T-helper 1 cell treated with Interleukin-12 subunit alpha and Interleukin-12 subunit beta and Interleukin-4 antibody, amounts not matched to agents 30 μg/mL and 1 μg/mL, for 36 hours (primary cell): ENCODE measurements at regions not wholly inside any gene's neighbourhood (a gene's known extent, or its start where the extent isn't known, plus 50 kb on each side); places are given as distances from the start of the nearest gene placed in this dataset.
"Not testable (repeated sequence)": the region's sequence is repeated elsewhere in the genome, so short reads cannot be mapped to it uniquely, and the experiment has no call there.

Experiments
- H3K27ac Mint-ChIP-seq: one replicate; pipeline ENCODE4 v1.8.0; 2021; ENCODE audit warnings: mild to moderate bottlenecking, mixed read lengths
- H3K27me3 Mint-ChIP-seq: one replicate; pipeline ENCODE4 v1.8.0; 2021; ENCODE audit warnings: low read depth, mixed read lengths
- H3K36me3 Mint-ChIP-seq: one replicate; pipeline ENCODE4 v1.8.0; 2021; ENCODE audit warnings: low read depth, mixed read lengths
- H3K4me1 Mint-ChIP-seq: one replicate; pipeline ENCODE4 v1.8.0; 2021; ENCODE audit warnings: low read depth, mixed read lengths
- H3K4me3 Mint-ChIP-seq: one replicate; pipeline ENCODE4 v1.8.0; 2021; ENCODE audit warnings: mild to moderate bottlenecking, moderate library complexity, mixed read lengths
- H3K9me3 Mint-ChIP-seq: one replicate; pipeline ENCODE4 v1.8.0; 2021; ENCODE audit warnings: mixed read lengths

DNA sequence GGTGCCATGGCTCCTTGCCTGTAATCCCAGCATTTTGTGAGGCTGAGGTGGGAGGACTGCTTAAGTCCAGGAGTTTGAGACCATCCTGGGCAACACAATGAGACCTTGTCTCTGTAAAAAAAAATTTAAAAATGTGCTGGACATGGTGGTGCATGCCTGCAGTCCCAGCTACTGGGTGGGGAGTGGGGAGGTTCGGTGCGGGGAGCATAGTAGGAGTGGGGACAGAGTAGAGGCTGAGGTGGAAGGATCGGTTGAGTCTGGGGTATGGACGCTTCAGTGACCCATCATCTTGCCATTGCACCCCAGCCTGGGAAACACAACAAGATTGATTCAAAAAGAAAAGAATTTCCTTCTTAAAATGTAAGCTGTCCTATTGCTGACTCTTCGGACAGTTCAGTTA, 1490.0 kb upstream of the GBE1 start:
- Mint-ChIP-seq H3K4me1 (no peaks in the 10 kb centered on the region), H3K27me3 (no peaks in the 10 kb centered on the region), H3K36me3 (no peaks in the 10 kb centered on the region), H3K9me3 (peaks cover 21% of the 10 kb centered on the region), H3K4me3 (no peak overlapping the region), H3K27ac (no peak overlapping the region)

- Mint-ChIP-seq H3K36me3 (no peaks in the 10 kb centered on the region), H3K4me3 (no peak overlapping the region), H3K27ac (no peak overlapping the region), H3K9me3 (peaks cover 27% of the 10 kb centered on the region), H3K4me1 (no peaks in the 10 kb centered on the region), H3K27me3 (no peaks in the 10 kb centered on the region)
Measured at GRCh38 chr3:83250613-83251012, 1489.2 kb upstream of the GBE1 start.

- H3K4me1 Mint-ChIP-seq = no peaks in the 10 kb centered on the region
- peaks cover 38% of the 10 kb centered on the region for H3K9me3 Mint-ChIP-seq
- H3K4me3 Mint-ChIP-seq = no peak overlapping the region
- H3K27me3 Mint-ChIP-seq = no peaks in the 10 kb centered on the region
- no peak overlapping the region for H3K27ac Mint-ChIP-seq
- no peaks in the 10 kb centered on the region for H3K36me3 Mint-ChIP-seq
Measured at GRCh38 chr3:83248454-83248853, 1487.0 kb upstream of the GBE1 start.

DNA sequence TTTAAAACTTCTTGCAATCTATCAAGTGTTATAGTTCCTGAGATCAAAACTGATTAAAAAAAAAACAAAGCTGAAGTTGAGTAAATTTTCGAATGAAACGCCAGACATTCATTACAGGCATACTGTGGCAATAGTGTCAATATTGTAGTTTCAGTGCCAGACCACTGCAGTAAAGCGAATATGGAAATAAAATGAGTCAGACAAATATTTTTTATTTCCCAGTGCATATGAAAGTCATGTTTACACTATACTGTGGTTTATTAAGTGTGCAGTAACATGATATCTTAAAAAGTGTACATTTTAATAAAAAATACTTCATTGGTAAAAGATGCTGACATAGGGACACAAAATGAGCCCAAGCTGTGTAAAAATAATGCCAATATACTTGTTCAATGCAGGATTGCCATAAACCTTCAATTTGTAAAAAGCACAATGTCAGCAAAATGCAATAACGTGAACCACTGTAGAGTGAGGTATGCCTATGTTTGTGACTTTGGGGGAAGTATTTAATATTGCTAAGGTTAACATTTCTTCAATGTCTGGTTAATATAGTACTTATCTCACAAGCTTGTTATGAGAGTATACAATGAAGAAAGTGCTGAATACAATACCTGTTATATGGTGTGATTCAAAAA, 1473.9 kb upstream of the GBE1 start:
- peaks cover 10% of the 10 kb centered on the region for H3K9me3 Mint-ChIP-seq
- H3K36me3 Mint-ChIP-seq = no peaks in the 10 kb centered on the region
- H3K27ac Mint-ChIP-seq = no peak overlapping the region
- no peaks in the 10 kb centered on the region for H3K27me3 Mint-ChIP-seq
- H3K4me3 Mint-ChIP-seq = no peak overlapping the region
- H3K4me1 Mint-ChIP-seq = no peaks in the 10 kb centered on the region

GRCh38 chr3:83233715-83234114, 1472.3 kb upstream of the GBE1 start:
- no peaks in the 10 kb centered on the region for H3K36me3 Mint-ChIP-seq
- H3K27ac Mint-ChIP-seq = no peak overlapping the region
- H3K4me1 Mint-ChIP-seq = no peaks in the 10 kb centered on the region
- H3K27me3 Mint-ChIP-seq = no peaks in the 10 kb centered on the region
- H3K4me3 Mint-ChIP-seq = no peak overlapping the region
- H3K9me3 Mint-ChIP-seq = peaks cover 10% of the 10 kb centered on the region

DNA sequence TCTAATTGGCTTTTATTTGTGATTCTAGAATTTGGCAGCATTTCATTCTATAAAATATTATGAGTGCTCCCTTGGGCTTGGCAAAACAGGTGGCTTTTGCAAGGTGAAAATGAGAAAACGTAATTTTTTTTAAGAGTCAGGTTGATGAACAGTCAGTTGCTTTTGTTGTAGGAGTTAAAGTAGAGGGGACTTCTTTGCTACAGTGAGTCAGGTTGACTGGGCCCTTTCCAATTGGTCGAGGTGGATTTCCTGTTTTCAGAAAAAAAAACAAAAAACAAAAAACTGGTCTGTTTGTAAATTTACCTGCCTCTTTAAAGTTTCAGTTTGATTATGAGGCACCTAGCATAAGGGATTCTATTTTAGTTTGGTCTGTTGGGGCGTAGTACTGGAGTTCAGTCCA, 1469.4 kb upstream of the GBE1 start:
- Mint-ChIP-seq H3K27me3 (no peaks in the 10 kb centered on the region), H3K4me1 (no peaks in the 10 kb centered on the region), H3K27ac (no peak overlapping the region), H3K9me3 (peaks cover 17% of the 10 kb centered on the region), H3K36me3 (no peaks in the 10 kb centered on the region), H3K4me3 (no peak overlapping the region)

DNA sequence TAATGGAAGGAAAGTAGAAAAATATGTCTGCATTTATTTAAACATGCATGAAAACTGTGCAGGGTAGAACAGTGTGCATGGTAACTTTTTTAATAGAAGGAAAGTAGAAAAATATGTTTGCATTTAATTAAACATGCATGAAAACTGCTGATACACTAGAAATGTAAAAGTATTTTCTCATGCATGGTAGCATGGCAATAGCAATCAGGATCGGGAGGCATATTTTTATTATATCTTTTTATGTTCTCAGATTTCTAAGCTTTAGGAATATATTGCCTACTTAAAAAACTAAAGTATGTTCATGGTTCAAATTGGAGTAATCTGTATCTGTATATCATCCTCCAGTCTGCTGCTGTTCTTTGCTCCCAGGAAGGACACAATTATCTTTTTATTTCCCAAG, 1468.9 kb upstream of the GBE1 start:
- Mint-ChIP-seq H3K36me3 (no peaks in the 10 kb centered on the region), H3K27me3 (no peaks in the 10 kb centered on the region), H3K4me1 (no peaks in the 10 kb centered on the region), H3K27ac (no peak overlapping the region), H3K9me3 (peaks cover 17% of the 10 kb centered on the region), H3K4me3 (no peak overlapping the region)

DNA sequence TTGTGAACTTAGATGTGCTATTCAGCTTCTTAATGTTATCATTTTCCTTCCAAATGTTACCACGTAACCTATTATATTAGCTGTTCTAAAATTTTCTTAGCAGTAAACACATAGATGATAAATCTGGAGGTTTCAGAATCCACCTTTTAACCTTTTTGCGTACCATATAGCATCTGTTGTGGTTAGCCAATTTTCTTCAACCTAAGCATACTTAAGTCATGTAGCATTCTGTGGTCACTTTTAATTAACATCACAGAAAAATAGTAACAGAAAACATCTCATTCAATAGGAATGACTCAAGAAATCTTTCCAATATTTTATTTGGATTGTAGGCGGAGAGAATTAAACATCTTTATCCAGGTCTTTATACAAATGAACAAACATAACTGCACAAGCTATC, 1465.3 kb upstream of the GBE1 start:
- H3K27me3 Mint-ChIP-seq = no peaks in the 10 kb centered on the region
- H3K9me3 Mint-ChIP-seq = peaks cover 7% of the 10 kb centered on the region
- H3K36me3 Mint-ChIP-seq = no peaks in the 10 kb centered on the region
- H3K27ac Mint-ChIP-seq = no peak overlapping the region
- H3K4me3 Mint-ChIP-seq = no peak overlapping the region
- no peaks in the 10 kb centered on the region for H3K4me1 Mint-ChIP-seq

- peaks cover 7% of the 10 kb centered on the region for H3K9me3 Mint-ChIP-seq
- H3K4me1 Mint-ChIP-seq = no peaks in the 10 kb centered on the region
- no peaks in the 10 kb centered on the region for H3K27me3 Mint-ChIP-seq
- no peak overlapping the region for H3K27ac Mint-ChIP-seq
- H3K36me3 Mint-ChIP-seq = no peaks in the 10 kb centered on the region
- no peak overlapping the region for H3K4me3 Mint-ChIP-seq
Measured at GRCh38 chr3:83224101-83224868, 1462.8 kb upstream of the GBE1 start.

- Mint-ChIP-seq H3K9me3 (peaks cover 14% of the 10 kb centered on the region), H3K36me3 (no peaks in the 10 kb centered on the region), H3K27ac (no peak overlapping the region), H3K27me3 (no peaks in the 10 kb centered on the region), H3K4me3 (no peak overlapping the region), H3K4me1 (no peaks in the 10 kb centered on the region)
Measured at GRCh38 chr3:83218383-83219200, 1457.1 kb upstream of the GBE1 start.

- not testable (repeated sequence) for H3K36me3 Mint-ChIP-seq, H3K27ac Mint-ChIP-seq, H3K4me1 Mint-ChIP-seq, H3K4me3 Mint-ChIP-seq, H3K27me3 Mint-ChIP-seq
- peaks cover 14% of the 10 kb centered on the region for H3K9me3 Mint-ChIP-seq
Measured at GRCh38 chr3:83217595-83218118, 1456.2 kb upstream of the GBE1 start.

GRCh38 chr3:83216919-83217594, 1455.6 kb upstream of the GBE1 start:
- peaks cover 14% of the 10 kb centered on the region for H3K9me3 Mint-ChIP-seq
- no peaks in the 10 kb centered on the region for H3K36me3 Mint-ChIP-seq
- H3K4me1 Mint-ChIP-seq = no peaks in the 10 kb centered on the region
- no peak overlapping the region for H3K27ac Mint-ChIP-seq
- H3K27me3 Mint-ChIP-seq = no peaks in the 10 kb centered on the region
- no peak overlapping the region for H3K4me3 Mint-ChIP-seq

DNA sequence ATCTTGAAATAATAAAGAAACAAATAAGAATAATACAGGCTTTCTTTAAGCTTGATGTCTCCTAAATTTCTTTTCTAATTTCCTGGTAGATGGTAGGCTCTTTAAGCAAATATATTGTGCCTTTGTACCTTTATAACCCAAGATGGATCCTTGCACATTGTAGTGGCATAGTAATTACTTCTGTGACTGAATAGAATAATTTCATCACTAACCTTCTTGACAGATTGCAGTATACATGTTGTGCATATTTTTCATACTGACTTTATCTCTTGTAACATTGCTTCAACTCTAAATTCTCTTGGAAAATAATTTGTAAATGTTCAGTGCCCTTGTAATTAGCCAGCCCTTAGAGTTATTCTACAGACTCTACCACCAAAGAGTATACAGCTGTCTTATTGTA, 1433.8 kb upstream of the GBE1 start:
- Mint-ChIP-seq H3K9me3 (peaks cover 23% of the 10 kb centered on the region), H3K27me3 (no peaks in the 10 kb centered on the region)

GRCh38 chr3:83193526-83193925, 1432.1 kb upstream of the GBE1 start:
- H3K4me1 Mint-ChIP-seq = no peaks in the 10 kb centered on the region
- H3K9me3 Mint-ChIP-seq = peaks cover 16% of the 10 kb centered on the region
- H3K27ac Mint-ChIP-seq = no peak overlapping the region
- no peak overlapping the region for H3K4me3 Mint-ChIP-seq
- no peaks in the 10 kb centered on the region for H3K36me3 Mint-ChIP-seq
- no peaks in the 10 kb centered on the region for H3K27me3 Mint-ChIP-seq

More for the DNA sequence above, 1433.8 kb upstream of the GBE1 start:
- Mint-ChIP-seq H3K4me3 (no peak overlapping the region), H3K36me3 (no peaks in the 10 kb centered on the region), H3K27ac (no peak overlapping the region), H3K4me1 (no peaks in the 10 kb centered on the region)
